HEK293 (cell line): ENCODE measurements at regions not wholly inside any gene's neighbourhood (a gene's known extent, or its start where the extent isn't known, plus 50 kb on each side); places are given as distances from the start of the nearest gene placed in this dataset.

Source experiments
- CTCF ChIA-PET: fragments of 350-600 bp; formaldehyde crosslinking; extraction: SDS; loops from one replicate; lab custom pipeline; 2021; ENCODE audit warnings: antibody characterized with exemption; lab: Yijun Ruan, JAX
- POLR2A ChIA-PET: fragments of 300-600 bp; formaldehyde crosslinking; extraction: SDS; loops from one replicate; lab custom pipeline; 2020; ENCODE audit warnings: antibody characterized with exemption, inconsistent platforms; lab: Yijun Ruan, JAX
- H3K27ac ChIP-seq: fragments of 200-500 bp; sonication (Bioruptor generic); 2 replicates; pipeline ENCODE4 v1.5.1; 2014; ENCODE audit warnings: low read depth, low read length, control low read depth, inconsistent platforms; ENCODE audit errors: extremely low read depth
- H3K36me3 ChIP-seq, 2 experiments: fragments of 200-500 bp in 1 of 2; sonication (Bioruptor generic) in 1 of 2; 1 replicate in 1 of 2; 2 replicates in 1 of 2; pipeline ENCODE4 v1.5.1; 2014 to 2017; ENCODE audit warnings: inconsistent platforms in 2 of 2, low read length in 2 of 2; ENCODE audit not compliant: control insufficient read depth in 2 of 2, insufficient read depth in 1 of 2
- H3K4me1 ChIP-seq: fragments of 200-500 bp; sonication (Bioruptor generic); 2 replicates; pipeline ENCODE4 v1.5.1; 2014; ENCODE audit warnings: mild to moderate bottlenecking, low read length, inconsistent platforms; ENCODE audit not compliant: control insufficient read depth, insufficient read depth
- H3K4me3 ChIP-seq: 2 replicates; pipeline ENCODE4 v1.5.1; 2011; ENCODE audit warnings: low read depth, mild to moderate bottlenecking, control low read depth, low read length, moderate library complexity
- H3K9me3 ChIP-seq: fragments of 200-500 bp; sonication (Bioruptor generic); 2 replicates; pipeline ENCODE4 v1.5.1; 2014; ENCODE audit warnings: low read depth, low read length, inconsistent platforms; ENCODE audit not compliant: control insufficient read depth, insufficient read depth
- SP3 ChIP-seq: fragments of 450-650 bp; formaldehyde crosslinking; IDR thresholded peaks from 2 replicates; pipeline ENCODE4 v1.5.1; 2016; ENCODE audit warnings: missing biosample characterization, missing genetic modification characterization
- WT1 ChIP-seq: fragments of 450-650 bp; formaldehyde crosslinking; IDR thresholded peaks from 2 replicates; pipeline ENCODE4 v1.5.1; 2016; ENCODE audit warnings: missing biosample characterization, missing genetic modification characterization
- ZBTB21 ChIP-seq: fragments of 450-650 bp; formaldehyde crosslinking; IDR thresholded peaks from 2 replicates; pipeline ENCODE4 v1.5.1; 2017; ENCODE audit warnings: missing biosample characterization, missing genetic modification characterization
- ZFP37 ChIP-seq: fragments of 450-650 bp; formaldehyde crosslinking; IDR thresholded peaks from 2 replicates; pipeline ENCODE4 v1.5.1; 2016; ENCODE audit warnings: missing biosample characterization, missing genetic modification characterization
- ZFP69B ChIP-seq: fragments of 450-650 bp; formaldehyde crosslinking; IDR thresholded peaks from 2 replicates; pipeline ENCODE4 v1.5.1; 2016; ENCODE audit warnings: missing biosample characterization, missing genetic modification characterization
- ZNF146 ChIP-seq: fragments of 450-650 bp; formaldehyde crosslinking; IDR thresholded peaks from 2 replicates; pipeline ENCODE4 v1.5.1; 2016; ENCODE audit warnings: missing biosample characterization, missing genetic modification characterization
- ZNF239 ChIP-seq: fragments of 450-650 bp; formaldehyde crosslinking; IDR thresholded peaks from 2 replicates; pipeline ENCODE4 v1.5.1; 2016; ENCODE audit warnings: missing biosample characterization, missing genetic modification characterization
- ZNF416 ChIP-seq: fragments of 450-650 bp; formaldehyde crosslinking; IDR thresholded peaks from 2 replicates; pipeline ENCODE4 v1.5.1; 2016; ENCODE audit warnings: missing biosample characterization, missing genetic modification characterization
- ZNF521 ChIP-seq: fragments of 450-650 bp; formaldehyde crosslinking; IDR thresholded peaks from 2 replicates; pipeline ENCODE4 v1.5.1; 2017; ENCODE audit warnings: missing biosample characterization, mild to moderate bottlenecking, missing genetic modification characterization
- ZNF530 ChIP-seq: fragments of 450-650 bp; formaldehyde crosslinking; IDR thresholded peaks from 2 replicates; pipeline ENCODE4 v1.5.1; 2016; ENCODE audit warnings: low read depth, missing biosample characterization, missing genetic modification characterization
- ZNF544 ChIP-seq: fragments of 450-650 bp; formaldehyde crosslinking; IDR thresholded peaks from 2 replicates; pipeline ENCODE4 v1.5.0; 2017; ENCODE audit warnings: missing biosample characterization, missing genetic modification characterization
- ZNF830 ChIP-seq: fragments of 450-650 bp; IDR thresholded peaks from 2 replicates; pipeline ENCODE4 v1.5.0; 2018; ENCODE audit warnings: missing biosample characterization, missing genetic modification characterization, low read depth, mild to moderate bottlenecking, moderate library complexity
- ZXDB ChIP-seq: fragments of 450-650 bp; formaldehyde crosslinking; IDR thresholded peaks from 2 replicates; pipeline ENCODE4 v1.5.1; 2016; ENCODE audit warnings: missing biosample characterization, missing genetic modification characterization
- TF ChIP-seq, protein P1 (sequence below): sonication (generic); formaldehyde crosslinking; IDR thresholded peaks from 2 replicates; pipeline ENCODE4 v1.8.1; 2022; ENCODE audit warnings: mild to moderate bottlenecking, moderate library complexity, missing genetic modification reagents
- TF ChIP-seq, protein P2 (sequence below): fragments of 450-650 bp; formaldehyde crosslinking; IDR thresholded peaks from 2 replicates; pipeline ENCODE4 v1.5.1; 2016; ENCODE audit warnings: missing biosample characterization, missing genetic modification characterization, borderline replicate concordance
- TF ChIP-seq, protein P3 (sequence below): fragments of 450-650 bp; formaldehyde crosslinking; IDR thresholded peaks from 2 replicates; pipeline ENCODE4 v1.5.1; 2016; ENCODE audit warnings: missing biosample characterization, missing genetic modification characterization
- TF ChIP-seq, protein P4 (sequence below): fragments of 450-650 bp; formaldehyde crosslinking; IDR thresholded peaks from 2 replicates; pipeline ENCODE4 v1.5.1; 2017; ENCODE audit warnings: missing biosample characterization, missing genetic modification characterization
- TF ChIP-seq, protein P5 (sequence below): fragments of 450-650 bp; formaldehyde crosslinking; IDR thresholded peaks from 2 replicates; pipeline ENCODE4 v1.5.1; 2016; ENCODE audit warnings: missing biosample characterization, missing genetic modification characterization

DNA sequence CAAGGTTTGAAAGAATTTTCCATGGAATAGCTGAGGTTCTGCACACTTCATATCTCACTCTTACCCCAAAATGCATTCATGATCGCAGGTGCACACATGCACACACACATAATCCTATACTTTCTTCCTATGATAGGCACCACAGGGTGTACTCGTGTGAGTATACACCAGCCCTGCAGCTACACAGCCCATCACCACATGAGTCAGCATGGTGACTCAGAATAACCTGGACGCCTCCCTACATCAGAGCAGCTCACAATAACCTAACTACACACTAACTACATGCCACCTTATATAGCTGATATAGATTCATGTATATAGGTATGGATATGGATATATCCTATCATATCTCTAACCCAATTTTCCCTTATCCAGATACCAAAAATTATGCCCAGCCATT is 850.2 kb upstream of the TMEM132C start:
- H3K4me1 ChIP-seq: no peaks in the 10 kb centered on the region
- H3K4me3 ChIP-seq: no peak overlapping the region
- no peak for TF ChIP-seq SP3 (tag by site-specific recombination)
- TF ChIP-seq, protein P1, sequence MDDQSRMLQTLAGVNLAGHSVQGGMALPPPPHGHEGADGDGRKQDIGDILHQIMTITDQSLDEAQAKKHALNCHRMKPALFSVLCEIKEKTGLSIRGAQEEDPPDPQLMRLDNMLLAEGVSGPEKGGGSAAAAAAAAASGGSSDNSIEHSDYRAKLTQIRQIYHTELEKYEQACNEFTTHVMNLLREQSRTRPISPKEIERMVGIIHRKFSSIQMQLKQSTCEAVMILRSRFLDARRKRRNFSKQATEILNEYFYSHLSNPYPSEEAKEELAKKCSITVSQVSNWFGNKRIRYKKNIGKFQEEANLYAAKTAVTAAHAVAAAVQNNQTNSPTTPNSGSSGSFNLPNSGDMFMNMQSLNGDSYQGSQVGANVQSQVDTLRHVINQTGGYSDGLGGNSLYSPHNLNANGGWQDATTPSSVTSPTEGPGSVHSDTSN (CRISPR knock-in tag): no peak
- TF ChIP-seq ZXDB: no peak
- no peak for TF ChIP-seq ZNF830 (tag by site-specific recombination)
- TF ChIP-seq ZNF544 (tag by site-specific recombination): no peak
- no peak for TF ChIP-seq ZBTB21 (tag by site-specific recombination)
- TF ChIP-seq ZNF416: no peak
- H3K9me3 ChIP-seq: no peaks in the 10 kb centered on the region
- H3K36me3 ChIP-seq: no peaks in the 10 kb centered on the region
- no peak overlapping the region for H3K27ac ChIP-seq
- ChIA-PET CTCF (no interaction called here), POLR2A (no interaction called here)

DNA sequence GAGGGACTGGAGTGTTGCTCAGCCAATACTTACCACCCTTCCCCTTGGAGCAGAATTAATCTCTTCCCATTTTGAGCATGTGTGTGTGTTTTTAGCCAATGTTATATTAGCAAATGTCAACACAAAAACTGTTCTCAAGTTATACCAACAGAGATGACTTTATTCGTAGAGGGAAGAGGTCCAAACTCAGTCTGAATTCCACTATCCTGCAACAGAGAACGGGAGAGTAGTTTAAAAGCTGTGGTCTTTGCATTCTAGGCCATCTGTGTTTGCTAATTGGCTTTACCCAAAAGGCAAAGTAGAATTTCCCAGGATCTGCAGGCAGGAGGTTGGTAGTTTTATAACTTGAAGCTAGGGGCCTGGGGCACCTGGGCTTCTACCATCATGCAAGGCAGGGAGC is 847.9 kb upstream of the TMEM132C start:
- ChIA-PET POLR2A (no interaction called here), CTCF (no interaction called here)
- H3K27ac ChIP-seq: no peak overlapping the region
- H3K9me3 ChIP-seq: no peaks in the 10 kb centered on the region
- H3K36me3 ChIP-seq: no peaks in the 10 kb centered on the region
- H3K4me3 ChIP-seq: no peak overlapping the region
- H3K4me1 ChIP-seq: no peaks in the 10 kb centered on the region
- TF ChIP-seq WT1 (tag by site-specific recombination) (no peak), ZNF530 (tag by site-specific recombination) (no peak), ZNF146 (tag by site-specific recombination) (no peak), ZFP69B (no peak), ZFP37 (no peak), ZNF239 (tag by site-specific recombination) (no peak), ZNF521 (no peak)
- TF ChIP-seq, protein P2, sequence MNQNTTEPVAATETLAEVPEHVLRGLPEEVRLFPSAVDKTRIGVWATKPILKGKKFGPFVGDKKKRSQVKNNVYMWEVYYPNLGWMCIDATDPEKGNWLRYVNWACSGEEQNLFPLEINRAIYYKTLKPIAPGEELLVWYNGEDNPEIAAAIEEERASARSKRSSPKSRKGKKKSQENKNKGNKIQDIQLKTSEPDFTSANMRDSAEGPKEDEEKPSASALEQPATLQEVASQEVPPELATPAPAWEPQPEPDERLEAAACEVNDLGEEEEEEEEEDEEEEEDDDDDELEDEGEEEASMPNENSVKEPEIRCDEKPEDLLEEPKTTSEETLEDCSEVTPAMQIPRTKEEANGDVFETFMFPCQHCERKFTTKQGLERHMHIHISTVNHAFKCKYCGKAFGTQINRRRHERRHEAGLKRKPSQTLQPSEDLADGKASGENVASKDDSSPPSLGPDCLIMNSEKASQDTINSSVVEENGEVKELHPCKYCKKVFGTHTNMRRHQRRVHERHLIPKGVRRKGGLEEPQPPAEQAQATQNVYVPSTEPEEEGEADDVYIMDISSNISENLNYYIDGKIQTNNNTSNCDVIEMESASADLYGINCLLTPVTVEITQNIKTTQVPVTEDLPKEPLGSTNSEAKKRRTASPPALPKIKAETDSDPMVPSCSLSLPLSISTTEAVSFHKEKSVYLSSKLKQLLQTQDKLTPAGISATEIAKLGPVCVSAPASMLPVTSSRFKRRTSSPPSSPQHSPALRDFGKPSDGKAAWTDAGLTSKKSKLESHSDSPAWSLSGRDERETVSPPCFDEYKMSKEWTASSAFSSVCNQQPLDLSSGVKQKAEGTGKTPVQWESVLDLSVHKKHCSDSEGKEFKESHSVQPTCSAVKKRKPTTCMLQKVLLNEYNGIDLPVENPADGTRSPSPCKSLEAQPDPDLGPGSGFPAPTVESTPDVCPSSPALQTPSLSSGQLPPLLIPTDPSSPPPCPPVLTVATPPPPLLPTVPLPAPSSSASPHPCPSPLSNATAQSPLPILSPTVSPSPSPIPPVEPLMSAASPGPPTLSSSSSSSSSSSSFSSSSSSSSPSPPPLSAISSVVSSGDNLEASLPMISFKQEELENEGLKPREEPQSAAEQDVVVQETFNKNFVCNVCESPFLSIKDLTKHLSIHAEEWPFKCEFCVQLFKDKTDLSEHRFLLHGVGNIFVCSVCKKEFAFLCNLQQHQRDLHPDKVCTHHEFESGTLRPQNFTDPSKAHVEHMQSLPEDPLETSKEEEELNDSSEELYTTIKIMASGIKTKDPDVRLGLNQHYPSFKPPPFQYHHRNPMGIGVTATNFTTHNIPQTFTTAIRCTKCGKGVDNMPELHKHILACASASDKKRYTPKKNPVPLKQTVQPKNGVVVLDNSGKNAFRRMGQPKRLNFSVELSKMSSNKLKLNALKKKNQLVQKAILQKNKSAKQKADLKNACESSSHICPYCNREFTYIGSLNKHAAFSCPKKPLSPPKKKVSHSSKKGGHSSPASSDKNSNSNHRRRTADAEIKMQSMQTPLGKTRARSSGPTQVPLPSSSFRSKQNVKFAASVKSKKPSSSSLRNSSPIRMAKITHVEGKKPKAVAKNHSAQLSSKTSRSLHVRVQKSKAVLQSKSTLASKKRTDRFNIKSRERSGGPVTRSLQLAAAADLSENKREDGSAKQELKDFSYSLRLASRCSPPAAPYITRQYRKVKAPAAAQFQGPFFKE (tag by site-specific recombination): no peak
- TF ChIP-seq, protein P3, sequence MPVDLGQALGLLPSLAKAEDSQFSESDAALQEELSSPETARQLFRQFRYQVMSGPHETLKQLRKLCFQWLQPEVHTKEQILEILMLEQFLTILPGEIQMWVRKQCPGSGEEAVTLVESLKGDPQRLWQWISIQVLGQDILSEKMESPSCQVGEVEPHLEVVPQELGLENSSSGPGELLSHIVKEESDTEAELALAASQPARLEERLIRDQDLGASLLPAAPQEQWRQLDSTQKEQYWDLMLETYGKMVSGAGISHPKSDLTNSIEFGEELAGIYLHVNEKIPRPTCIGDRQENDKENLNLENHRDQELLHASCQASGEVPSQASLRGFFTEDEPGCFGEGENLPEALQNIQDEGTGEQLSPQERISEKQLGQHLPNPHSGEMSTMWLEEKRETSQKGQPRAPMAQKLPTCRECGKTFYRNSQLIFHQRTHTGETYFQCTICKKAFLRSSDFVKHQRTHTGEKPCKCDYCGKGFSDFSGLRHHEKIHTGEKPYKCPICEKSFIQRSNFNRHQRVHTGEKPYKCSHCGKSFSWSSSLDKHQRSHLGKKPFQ (tag by site-specific recombination): no peak
- TF ChIP-seq, protein P4, sequence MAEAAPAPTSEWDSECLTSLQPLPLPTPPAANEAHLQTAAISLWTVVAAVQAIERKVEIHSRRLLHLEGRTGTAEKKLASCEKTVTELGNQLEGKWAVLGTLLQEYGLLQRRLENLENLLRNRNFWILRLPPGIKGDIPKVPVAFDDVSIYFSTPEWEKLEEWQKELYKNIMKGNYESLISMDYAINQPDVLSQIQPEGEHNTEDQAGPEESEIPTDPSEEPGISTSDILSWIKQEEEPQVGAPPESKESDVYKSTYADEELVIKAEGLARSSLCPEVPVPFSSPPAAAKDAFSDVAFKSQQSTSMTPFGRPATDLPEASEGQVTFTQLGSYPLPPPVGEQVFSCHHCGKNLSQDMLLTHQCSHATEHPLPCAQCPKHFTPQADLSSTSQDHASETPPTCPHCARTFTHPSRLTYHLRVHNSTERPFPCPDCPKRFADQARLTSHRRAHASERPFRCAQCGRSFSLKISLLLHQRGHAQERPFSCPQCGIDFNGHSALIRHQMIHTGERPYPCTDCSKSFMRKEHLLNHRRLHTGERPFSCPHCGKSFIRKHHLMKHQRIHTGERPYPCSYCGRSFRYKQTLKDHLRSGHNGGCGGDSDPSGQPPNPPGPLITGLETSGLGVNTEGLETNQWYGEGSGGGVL: no peak
- TF ChIP-seq, protein P5, sequence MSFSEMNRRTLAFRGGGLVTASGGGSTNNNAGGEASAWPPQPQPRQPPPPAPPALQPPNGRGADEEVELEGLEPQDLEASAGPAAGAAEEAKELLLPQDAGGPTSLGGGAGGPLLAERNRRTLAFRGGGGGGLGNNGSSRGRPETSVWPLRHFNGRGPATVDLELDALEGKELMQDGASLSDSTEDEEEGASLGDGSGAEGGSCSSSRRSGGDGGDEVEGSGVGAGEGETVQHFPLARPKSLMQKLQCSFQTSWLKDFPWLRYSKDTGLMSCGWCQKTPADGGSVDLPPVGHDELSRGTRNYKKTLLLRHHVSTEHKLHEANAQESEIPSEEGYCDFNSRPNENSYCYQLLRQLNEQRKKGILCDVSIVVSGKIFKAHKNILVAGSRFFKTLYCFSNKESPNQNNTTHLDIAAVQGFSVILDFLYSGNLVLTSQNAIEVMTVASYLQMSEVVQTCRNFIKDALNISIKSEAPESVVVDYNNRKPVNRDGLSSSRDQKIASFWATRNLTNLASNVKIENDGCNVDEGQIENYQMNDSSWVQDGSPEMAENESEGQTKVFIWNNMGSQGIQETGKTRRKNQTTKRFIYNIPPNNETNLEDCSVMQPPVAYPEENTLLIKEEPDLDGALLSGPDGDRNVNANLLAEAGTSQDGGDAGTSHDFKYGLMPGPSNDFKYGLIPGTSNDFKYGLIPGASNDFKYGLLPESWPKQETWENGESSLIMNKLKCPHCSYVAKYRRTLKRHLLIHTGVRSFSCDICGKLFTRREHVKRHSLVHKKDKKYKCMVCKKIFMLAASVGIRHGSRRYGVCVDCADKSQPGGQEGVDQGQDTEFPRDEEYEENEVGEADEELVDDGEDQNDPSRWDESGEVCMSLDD (tag by site-specific recombination): no peak
